Gastrocnemius medialis (tissue), 4 donors: ENCODE measurements at regions not wholly inside any gene's neighbourhood (a gene's known extent, or its start where the extent isn't known, plus 50 kb on each side); places are given as distances from the start of the nearest gene placed in this dataset.

Experiments used
- ATAC-seq, 2 donors: fragments of 150-250 bp; one replicate each; pipeline ENCODE4 v1.9.1; 2016
- DNase-seq, 2 donors: peaks; one replicate each; pipeline ENCODE4 v3.0.0-alpha.2; 2019
- H3K27ac ChIP-seq, 4 donors: fragments of 200-600 bp; sonication (generic); 1 replicate in 1 of 4; 2 replicates in 3 of 4; pipeline ENCODE4 v1.5.1; 2016 to 2018; ENCODE audit warnings: mild to moderate bottlenecking in 2 of 4, moderate library complexity in 1 of 4
- H3K27me3 ChIP-seq, 3 donors: fragments of 200-600 bp; sonication (generic) in 2 of 3; 1 replicate in 1 of 3; 2 replicates in 2 of 3; pipeline versions ENCODE4 v1.5.1 to v1.6.0; 2016 to 2019; ENCODE audit warnings: mild to moderate bottlenecking in 1 of 3, moderate library complexity in 1 of 3
- H3K36me3 ChIP-seq, 2 donors: fragments of 200-600 bp; sonication (generic) in 1 of 2; one replicate each; pipeline ENCODE4 v1.5.1; 2017 to 2018
- H3K4me1 ChIP-seq, 2 donors: fragments of 200-600 bp; sonication (generic) in 1 of 2; one replicate each; pipeline ENCODE4 v1.5.1; 2016 to 2017; ENCODE audit warnings: mild to moderate bottlenecking in 2 of 2
- H3K4me3 ChIP-seq, 4 donors: fragments of 200-600 bp; sonication (generic) in 3 of 4; 1 replicate in 1 of 4; 2 replicates in 3 of 4; pipeline ENCODE4 v1.5.1; 2016 to 2019; ENCODE audit warnings: mild to moderate bottlenecking in 2 of 4
- H3K9me3 ChIP-seq, 3 donors: fragments of 200-600 bp; sonication (generic) in 2 of 3; 1 replicate in 1 of 3; 2 replicates in 2 of 3; pipeline ENCODE4 v1.5.1; 2016 to 2019
- POLR2A ChIP-seq, 2 donors: fragments of 450-650 bp; IDR thresholded peaks; one replicate each; pipeline ENCODE4 v1.6.1; 2017; ENCODE audit warnings: antibody characterized with exemption in 2 of 2, mild to moderate bottlenecking in 2 of 2, moderate library complexity in 2 of 2
- in situ Hi-C, 4 donors: fragments of 200-750 bp; cut with MboI; loops; one replicate each; pipeline versions ENCODE4 v1.15.0 to v1.8.0; 2017; ENCODE audit warnings: low sequenced_read_pairs in 4 of 4
- intact Hi-C: fragments of 100-400 bp; cut with DNase I; formaldehyde crosslinking; loops from one replicate; pipeline ENCODE4 v1.15.1; 2023; ENCODE audit warnings: low total_unique reads
- TF ChIP-seq, protein P1 (sequence below), 5 experiments: fragments of 450-650 bp in 3 of 5; fragments of 200-600 bp in 2 of 5; sonication (generic) in 2 of 5; IDR thresholded peaks in 4 of 5; conservative IDR thresholded peaks in 1 of 5; 1 replicate in 4 of 5; 2 replicates in 1 of 5; pipeline ENCODE4 v1.5.1; 2016 to 2019; ENCODE audit warnings: antibody characterized with exemption in 5 of 5, mild to moderate bottlenecking in 3 of 5, moderate library complexity in 3 of 5

DNA sequence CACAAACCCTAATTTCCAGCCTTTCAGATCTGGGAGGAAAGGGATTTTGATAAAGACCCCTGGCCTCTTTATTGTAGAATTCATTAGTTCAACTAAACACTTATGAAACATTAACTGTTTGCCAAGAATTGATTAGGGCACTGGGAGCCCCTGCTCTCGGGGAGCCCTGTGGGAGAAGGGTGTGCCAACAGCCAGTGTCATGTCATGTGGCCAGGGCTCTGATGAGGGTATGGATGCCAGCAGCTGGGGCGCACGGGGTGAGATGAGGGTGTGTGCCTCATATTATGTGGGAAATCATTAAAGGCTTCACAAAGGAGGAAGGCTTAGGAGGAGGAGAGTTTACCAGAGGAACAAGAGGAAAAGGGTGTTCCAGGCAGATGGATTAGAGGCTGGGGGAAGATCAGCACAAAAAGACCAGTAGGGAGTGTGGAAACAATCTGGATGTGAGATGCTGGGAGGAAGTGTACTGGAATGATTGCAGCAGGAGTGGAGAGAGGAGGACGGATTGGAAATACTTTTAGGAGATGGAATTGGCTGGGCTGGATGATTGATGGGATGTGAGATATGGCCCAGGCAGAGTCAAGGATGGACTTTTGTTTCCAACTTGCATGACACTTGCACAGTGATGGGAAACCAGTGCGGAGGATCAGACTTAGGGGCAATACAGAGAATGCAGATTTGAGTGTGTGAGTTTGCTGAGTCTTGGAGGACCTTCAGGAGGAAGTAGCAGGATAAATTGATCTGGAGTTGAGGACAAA is 137.8 kb downstream of the CSNK2A3 start:
- Histone ChIP-seq H3K36me3 (no peaks in the 10 kb centered on the region), H3K27me3 (no peaks in the 10 kb centered on the region), H3K4me3 (no peak overlapping the region), H3K27ac (no peak overlapping the region), H3K4me1 (peaks cover 9 to 22% of the 10 kb centered on the region in 2 donors), H3K9me3 (no peaks in the 10 kb centered on the region)
- TF ChIP-seq POLR2A (IDR thresholded peaks at IDR 0.05), result no peak
- DNase-seq, result no peak
- in situ Hi-C loops, result loop anchor here in 1 of 4 donors (25.0 kb wide), 1 partner anchor 103 kb away; no protein-coding TSS in a partner anchor
- intact Hi-C loops, result no loop called here
- no peak for ATAC-seq

DNA sequence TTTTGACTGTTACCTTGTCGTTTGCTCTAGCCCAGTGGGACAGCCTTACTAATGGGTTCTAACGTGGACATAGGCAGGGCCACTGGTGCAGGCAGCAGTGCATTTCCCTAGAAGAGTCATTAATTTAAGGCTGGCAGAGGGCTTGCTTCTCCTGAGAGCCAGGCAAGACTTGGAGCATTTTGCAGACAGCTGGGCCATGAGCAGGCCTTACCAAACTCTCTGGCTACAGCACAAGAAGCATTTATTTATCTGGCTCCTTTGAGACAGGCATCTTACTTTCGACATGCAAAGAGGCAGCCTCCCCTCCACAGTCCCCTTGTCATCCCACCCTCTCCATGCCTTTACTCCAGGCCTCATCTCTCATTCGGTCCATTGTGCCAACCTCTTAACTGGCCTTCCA is 139.9 kb downstream of the CSNK2A3 start:
- H3K27ac ChIP-seq, result no peak overlapping the region
- peaks cover 0 to 8% of the 10 kb centered on the region in 2 donors for H3K4me1 ChIP-seq
- no peaks in the 10 kb centered on the region for H3K27me3 ChIP-seq
- H3K4me3 ChIP-seq, result no peak overlapping the region
- no peak for DNase-seq
- no peaks in the 10 kb centered on the region for H3K36me3 ChIP-seq
- no peaks in the 10 kb centered on the region for H3K9me3 ChIP-seq
- in situ Hi-C loops, result loop anchor here in 1 of 4 donors (25.0 kb wide), 1 partner anchor 101 kb away; no protein-coding TSS in a partner anchor
- no peak for TF ChIP-seq POLR2A (IDR thresholded peaks at IDR 0.05)
- TF ChIP-seq, protein P1, sequence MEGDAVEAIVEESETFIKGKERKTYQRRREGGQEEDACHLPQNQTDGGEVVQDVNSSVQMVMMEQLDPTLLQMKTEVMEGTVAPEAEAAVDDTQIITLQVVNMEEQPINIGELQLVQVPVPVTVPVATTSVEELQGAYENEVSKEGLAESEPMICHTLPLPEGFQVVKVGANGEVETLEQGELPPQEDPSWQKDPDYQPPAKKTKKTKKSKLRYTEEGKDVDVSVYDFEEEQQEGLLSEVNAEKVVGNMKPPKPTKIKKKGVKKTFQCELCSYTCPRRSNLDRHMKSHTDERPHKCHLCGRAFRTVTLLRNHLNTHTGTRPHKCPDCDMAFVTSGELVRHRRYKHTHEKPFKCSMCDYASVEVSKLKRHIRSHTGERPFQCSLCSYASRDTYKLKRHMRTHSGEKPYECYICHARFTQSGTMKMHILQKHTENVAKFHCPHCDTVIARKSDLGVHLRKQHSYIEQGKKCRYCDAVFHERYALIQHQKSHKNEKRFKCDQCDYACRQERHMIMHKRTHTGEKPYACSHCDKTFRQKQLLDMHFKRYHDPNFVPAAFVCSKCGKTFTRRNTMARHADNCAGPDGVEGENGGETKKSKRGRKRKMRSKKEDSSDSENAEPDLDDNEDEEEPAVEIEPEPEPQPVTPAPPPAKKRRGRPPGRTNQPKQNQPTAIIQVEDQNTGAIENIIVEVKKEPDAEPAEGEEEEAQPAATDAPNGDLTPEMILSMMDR (IDR thresholded peaks at IDR 0.05 in 4 of 5, conservative IDR thresholded peaks at IDR 0.05 in 1 of 5), result no peak
- ATAC-seq, result no peak
- intact Hi-C loops, result no loop called here

DNA sequence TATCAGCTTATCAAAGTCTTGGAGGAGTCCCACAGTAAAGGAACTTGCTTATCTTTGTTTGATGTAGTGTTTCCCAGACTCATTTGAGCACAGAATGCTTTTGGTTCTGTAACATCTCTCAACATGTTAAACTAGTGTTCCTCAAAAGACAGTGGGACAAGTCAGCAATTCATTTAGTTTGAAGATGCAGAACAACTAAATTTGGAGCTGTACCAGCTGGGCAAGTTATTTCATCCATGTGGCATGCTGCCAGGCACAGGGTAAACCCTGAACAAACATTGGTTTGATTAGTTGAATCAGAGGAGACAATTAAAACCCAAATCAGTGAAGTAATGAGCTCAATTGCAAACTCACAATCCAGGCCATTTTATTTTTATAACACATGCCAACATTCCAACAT is 141.2 kb downstream of the CSNK2A3 start:
- intact Hi-C loops (no loop called here), in situ Hi-C loops (loop anchor here in 1 of 4 donors (25.0 kb wide), 1 partner anchor 100 kb away; no protein-coding TSS in a partner anchor)
- no peak overlapping the region for H3K4me3 ChIP-seq
- no peak for TF ChIP-seq POLR2A (IDR thresholded peaks at IDR 0.05)
- TF ChIP-seq, protein P1 (IDR thresholded peaks at IDR 0.05 in 4 of 5, conservative IDR thresholded peaks at IDR 0.05 in 1 of 5), result no peak
- H3K36me3 ChIP-seq, result no peaks in the 10 kb centered on the region
- H3K4me1 ChIP-seq, result peaks cover 0 to 7% of the 10 kb centered on the region in 2 donors
- DNase-seq, result no peak
- H3K9me3 ChIP-seq, result no peaks in the 10 kb centered on the region
- no peak for ATAC-seq
- H3K27ac ChIP-seq, result no peak overlapping the region
- H3K27me3 ChIP-seq, result no peaks in the 10 kb centered on the region

DNA sequence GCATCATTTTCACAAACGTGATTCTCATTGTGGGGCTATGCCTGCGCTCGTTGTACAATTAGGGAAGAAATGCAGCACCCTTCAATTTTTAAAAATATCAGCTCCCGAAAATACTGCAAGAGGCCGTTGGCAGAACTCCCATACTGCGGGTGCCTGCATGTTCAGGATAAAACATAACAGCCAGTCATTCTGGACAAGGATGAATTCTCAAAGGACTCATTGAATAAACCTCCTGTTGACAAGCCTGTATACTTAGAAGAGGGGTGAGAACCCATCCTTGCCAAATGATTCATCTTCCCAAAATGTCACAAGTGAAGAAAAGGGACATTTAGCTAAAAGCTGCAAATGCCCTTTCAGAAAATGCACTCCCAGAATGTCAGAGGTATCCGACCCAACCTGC is 141.9 kb downstream of the CSNK2A3 start:
- no peaks in the 10 kb centered on the region for H3K36me3 ChIP-seq
- in situ Hi-C loops (loop anchor here in 1 of 4 donors (25.0 kb wide), 1 partner anchor 99 kb away; no protein-coding TSS in a partner anchor), intact Hi-C loops (no loop called here)
- ATAC-seq, result no peak
- TF ChIP-seq POLR2A (IDR thresholded peaks at IDR 0.05), result no peak
- TF ChIP-seq, protein P1 (IDR thresholded peaks at IDR 0.05 in 4 of 5, conservative IDR thresholded peaks at IDR 0.05 in 1 of 5), result no peak
- no peak for DNase-seq
- no peaks in the 10 kb centered on the region for H3K9me3 ChIP-seq
- H3K27me3 ChIP-seq, result no peaks in the 10 kb centered on the region
- no peak overlapping the region for H3K4me3 ChIP-seq
- H3K27ac ChIP-seq, result no peak overlapping the region
- H3K4me1 ChIP-seq, result peaks cover 0 to 7% of the 10 kb centered on the region in 2 donors

DNA sequence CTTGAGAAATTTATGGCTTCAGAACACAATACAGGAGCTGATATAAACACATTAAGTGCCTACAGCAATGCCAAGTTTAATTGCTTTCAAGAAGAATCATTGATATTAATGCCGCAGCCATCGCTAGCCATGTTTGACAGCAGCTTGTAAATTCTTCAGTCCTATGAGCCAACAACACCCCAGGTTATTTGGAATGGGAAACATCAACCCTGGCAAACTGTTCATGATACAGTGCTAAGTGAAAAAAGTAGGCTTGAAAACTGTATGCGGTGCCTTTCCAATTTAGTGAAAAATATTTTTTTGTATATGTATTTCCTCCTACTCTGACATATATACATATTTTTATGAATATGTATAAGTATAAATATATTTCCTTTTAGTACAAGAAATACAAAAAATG is 142.6 kb downstream of the CSNK2A3 start:
- H3K27me3 ChIP-seq, result no peaks in the 10 kb centered on the region
- no peaks in the 10 kb centered on the region for H3K36me3 ChIP-seq
- no peak overlapping the region for H3K4me3 ChIP-seq
- H3K9me3 ChIP-seq, result no peaks in the 10 kb centered on the region
- H3K27ac ChIP-seq, result no peak overlapping the region
- DNase-seq (no peak), ATAC-seq (no peak)
- TF ChIP-seq, protein P1 (IDR thresholded peaks at IDR 0.05 in 4 of 5, conservative IDR thresholded peaks at IDR 0.05 in 1 of 5), result no peak
- intact Hi-C loops, result no loop called here
- peaks cover 0 to 7% of the 10 kb centered on the region in 2 donors for H3K4me1 ChIP-seq
- in situ Hi-C loops, result loop anchor here in 1 of 4 donors (25.0 kb wide), 1 partner anchor 98 kb away; no protein-coding TSS in a partner anchor
